ENCODE measurements at regions not wholly inside any gene's neighbourhood (a gene's known extent, or its start where the extent isn't known, plus 50 kb on each side); places are given as distances from the start of the nearest gene placed in this dataset.

DNA sequence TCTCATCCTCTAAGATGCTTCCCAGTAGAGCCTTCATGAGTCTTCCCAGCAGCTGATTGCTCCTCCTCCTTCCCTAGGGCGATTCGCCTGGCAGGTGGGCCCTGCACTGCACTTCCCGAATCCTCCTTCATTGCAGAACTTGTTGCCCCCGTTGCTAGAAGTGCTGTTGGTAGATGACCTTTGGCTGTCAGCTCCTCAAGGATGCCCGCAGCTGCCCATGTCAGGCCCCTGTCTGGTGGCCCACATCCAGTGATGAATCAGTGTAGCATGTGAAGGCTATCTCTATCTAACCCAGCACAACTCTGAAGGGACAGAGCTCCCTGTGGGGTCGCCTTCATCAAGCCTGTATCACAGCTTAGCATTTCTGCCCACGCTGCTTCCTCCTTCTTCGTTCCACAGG lies 52.1 kb upstream of the F3 start:
- WGBS, 2 donors (ENCODE audit: low coverage in 1 of 2), result 63 to 100% methylated on average over 1 to 4 of the region's 8 CpGs
- Histone ChIP-seq H3K27ac (no peak overlapping the region), H3K36me3 (no peaks in the 10 kb centered on the region), H3K4me3 (no peak overlapping the region), H3K9me3 (no peaks in the 10 kb centered on the region), H3K27me3 (no peaks in the 10 kb centered on the region), H3K4me1 (peaks cover 0 to 5% (median 0%) of the 10 kb centered on the region in 3 donors)
- no peak for TF ChIP-seq POLR2AphosphoS5 (IDR thresholded peaks at IDR 0.05)
- no peak for TF ChIP-seq EP300 (IDR thresholded peaks at IDR 0.05)
- TF ChIP-seq, protein P1, sequence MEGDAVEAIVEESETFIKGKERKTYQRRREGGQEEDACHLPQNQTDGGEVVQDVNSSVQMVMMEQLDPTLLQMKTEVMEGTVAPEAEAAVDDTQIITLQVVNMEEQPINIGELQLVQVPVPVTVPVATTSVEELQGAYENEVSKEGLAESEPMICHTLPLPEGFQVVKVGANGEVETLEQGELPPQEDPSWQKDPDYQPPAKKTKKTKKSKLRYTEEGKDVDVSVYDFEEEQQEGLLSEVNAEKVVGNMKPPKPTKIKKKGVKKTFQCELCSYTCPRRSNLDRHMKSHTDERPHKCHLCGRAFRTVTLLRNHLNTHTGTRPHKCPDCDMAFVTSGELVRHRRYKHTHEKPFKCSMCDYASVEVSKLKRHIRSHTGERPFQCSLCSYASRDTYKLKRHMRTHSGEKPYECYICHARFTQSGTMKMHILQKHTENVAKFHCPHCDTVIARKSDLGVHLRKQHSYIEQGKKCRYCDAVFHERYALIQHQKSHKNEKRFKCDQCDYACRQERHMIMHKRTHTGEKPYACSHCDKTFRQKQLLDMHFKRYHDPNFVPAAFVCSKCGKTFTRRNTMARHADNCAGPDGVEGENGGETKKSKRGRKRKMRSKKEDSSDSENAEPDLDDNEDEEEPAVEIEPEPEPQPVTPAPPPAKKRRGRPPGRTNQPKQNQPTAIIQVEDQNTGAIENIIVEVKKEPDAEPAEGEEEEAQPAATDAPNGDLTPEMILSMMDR (IDR thresholded peaks at IDR 0.05), result no peak
- no peak for TF ChIP-seq POLR2A (IDR thresholded peaks at IDR 0.05)
- ATAC-seq, result no peak

DNA sequence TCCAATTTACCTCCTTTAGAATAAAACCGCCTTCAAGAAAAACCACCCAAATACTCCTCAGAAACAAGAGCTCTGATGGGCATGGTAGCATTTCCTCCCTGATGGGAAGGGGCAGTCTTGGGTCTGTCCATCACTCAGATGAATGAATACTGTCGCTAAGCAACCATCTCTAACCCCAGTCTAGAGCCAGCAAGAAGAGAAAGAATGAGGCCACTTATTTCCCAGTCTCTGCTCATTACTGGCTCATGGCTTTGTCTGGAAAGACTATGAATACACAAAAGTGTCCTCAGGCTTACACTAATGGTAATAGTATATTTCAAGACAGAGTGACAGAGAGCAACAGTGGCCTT lies 51.0 kb upstream of the F3 start:
- no peak for TF ChIP-seq EP300 (IDR thresholded peaks at IDR 0.05)
- no peak for TF ChIP-seq POLR2AphosphoS5 (IDR thresholded peaks at IDR 0.05)
- TF ChIP-seq POLR2A (IDR thresholded peaks at IDR 0.05), result no peak
- TF ChIP-seq, protein P1 (IDR thresholded peaks at IDR 0.05), result no peak
- no peak for ATAC-seq
- H3K9me3 ChIP-seq, result no peaks in the 10 kb centered on the region

DNA sequence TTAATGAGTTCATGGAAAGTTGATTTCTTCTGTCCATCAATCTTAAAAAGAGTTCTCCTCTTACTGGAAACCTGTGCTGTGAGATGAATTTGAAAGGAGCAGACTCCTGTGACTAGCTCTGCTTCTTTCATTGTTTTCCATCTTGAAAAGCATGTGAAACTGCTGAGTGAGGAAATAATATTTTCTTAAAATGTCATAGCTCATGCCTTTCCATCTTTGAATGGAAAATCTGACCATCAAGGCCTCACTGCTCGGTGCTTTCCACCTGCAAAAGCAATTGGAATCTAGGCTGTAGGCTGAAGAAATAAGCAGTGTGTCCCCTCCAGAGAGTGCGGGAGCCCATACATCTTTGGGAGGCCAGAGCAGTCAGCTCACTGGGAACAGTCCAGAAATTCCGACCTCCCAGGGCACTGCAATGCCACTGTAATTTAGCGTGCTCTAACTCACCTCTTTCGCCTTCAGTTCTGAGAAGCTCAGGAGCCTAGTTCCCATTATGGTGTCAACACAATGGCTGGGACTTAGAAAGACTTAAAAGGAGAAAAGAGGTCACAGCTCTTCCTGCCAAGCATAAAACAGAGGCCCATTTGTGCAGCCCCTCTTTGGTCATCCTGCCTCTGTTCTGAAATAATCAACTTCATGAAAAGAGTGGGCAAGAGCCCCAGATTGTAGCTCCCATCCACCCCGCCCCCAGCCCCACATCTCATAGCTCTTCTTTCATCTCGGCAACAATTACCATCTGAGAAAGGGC lies 50.4 kb upstream of the F3 start:
- no peak for ATAC-seq
- no peak overlapping the region for H3K4me3 ChIP-seq
- no peaks in the 10 kb centered on the region for H3K27me3 ChIP-seq
- peaks cover 0 to 5% (median 0%) of the 10 kb centered on the region in 3 donors for H3K4me1 ChIP-seq
- WGBS, 2 donors (ENCODE audit: low coverage in 1 of 2), result 77 to 83% methylated on average over 4 to 7 of the region's 7 CpGs
- TF ChIP-seq EP300 (IDR thresholded peaks at IDR 0.05), result no peak
- no peaks in the 10 kb centered on the region for H3K36me3 ChIP-seq
- H3K27ac ChIP-seq, result no peak overlapping the region
- H3K9me3 ChIP-seq, result no peaks in the 10 kb centered on the region

More for the DNA sequence above, 51.0 kb upstream of the F3 start:
- Histone ChIP-seq H3K4me3 (no peak overlapping the region), H3K4me1 (peaks cover 0 to 5% (median 0%) of the 10 kb centered on the region in 3 donors), H3K27me3 (no peaks in the 10 kb centered on the region), H3K36me3 (no peaks in the 10 kb centered on the region), H3K27ac (no peak overlapping the region)
- 86 to 100% methylated on average over 1 to 2 of the region's 2 CpGs for WGBS, 2 donors (ENCODE audit: low coverage in 1 of 2)

Small RNA genes in the stretch of these regions (small RNA-seq; reads per million reads assigned to genes)
- 0 reads per million in 4 donors for gene MIR378G
